Mammary epithelial cell (primary cell): ENCODE measurements at regions not wholly inside any gene's neighbourhood (a gene's known extent, or its start where the extent isn't known, plus 50 kb on each side); places are given as distances from the start of the nearest gene placed in this dataset.

Experiments
- CTCF ChIP-seq, 2 donors: IDR thresholded peaks in 1 of 2; conservative IDR thresholded peaks in 1 of 2; 2 replicates each; pipeline ENCODE4 v1.5.1; 2011 to 2012; ENCODE audit warnings: inconsistent platforms in 2 of 2, low read length in 2 of 2, mild to moderate bottlenecking in 2 of 2, control low read depth in 1 of 2, low read depth in 1 of 2; ENCODE audit not compliant: insufficient read depth in 1 of 2; ENCODE audit errors: extremely low read depth in 1 of 2
- EZH2 ChIP-seq: IDR thresholded peaks from 2 replicates; pipeline ENCODE4 v1.6.1; 2012; ENCODE audit warnings: low read length, inconsistent platforms, borderline replicate concordance

GRCh38 chr4:160887668-160888067 lies 1276.1 kb downstream of the FSTL5 start:
- TF ChIP-seq CTCF (conservative IDR thresholded peaks at IDR 0.05 in 1 of 2, IDR thresholded peaks at IDR 0.05 in 1 of 2; ENCODE audit: extremely low read depth in 1 of 2, insufficient read depth in 1 of 2, low read depth in 1 of 2, low read length in 2 of 2): no peak
- TF ChIP-seq EZH2: no peak
